Natural killer cell treated with Interleukin-12 subunit alpha and Interleukin-12 subunit beta and Interleukin-15 and Interleukin-18, amount 100 ng/mL, for 72 hours (primary cell): ENCODE measurements at regions not wholly inside any gene's neighbourhood (a gene's known extent, or its start where the extent isn't known, plus 50 kb on each side); places are given as distances from the start of the nearest gene placed in this dataset.

Experiments
- ATAC-seq, 2 donors: fragments of 150-1000 bp; cut with Tn5 transposase in 1 of 2; sonication (Bioruptor Pico), chemical (Tn5 transposase) in 1 of 2; 2 replicates each; pipeline ENCODE4 v1.10.0; 2021
- DNase-seq: peaks from one replicate; pipeline ENCODE4 v3.0.0; 2022; ENCODE audit warnings: low spot score
- H3K27ac Mint-ChIP-seq, 2 donors: 1 replicate in 1 of 2; 2 replicates in 1 of 2; pipeline ENCODE4 v1.8.0; 2022; ENCODE audit warnings: mixed read lengths in 2 of 2, mild to moderate bottlenecking in 1 of 2, moderate library complexity in 1 of 2
- H3K27me3 Mint-ChIP-seq, 2 donors: 1 replicate in 1 of 2; 2 replicates in 1 of 2; pipeline ENCODE4 v1.8.0; 2022; ENCODE audit warnings: mixed read lengths in 2 of 2
- H3K36me3 Mint-ChIP-seq: one replicate; pipeline ENCODE4 v1.8.0; 2022; ENCODE audit warnings: mixed read lengths
- H3K4me1 Mint-ChIP-seq, 2 donors: 1 replicate in 1 of 2; 2 replicates in 1 of 2; pipeline ENCODE4 v1.8.0; 2022; ENCODE audit warnings: low read depth in 2 of 2, mixed read lengths in 2 of 2, mild to moderate bottlenecking in 1 of 2
- H3K4me3 Mint-ChIP-seq: one replicate; pipeline ENCODE4 v1.8.0; 2022; ENCODE audit warnings: mixed read lengths
- H3K9me3 Mint-ChIP-seq: 2 replicates; pipeline ENCODE4 v1.8.0; 2022; ENCODE audit warnings: mixed read lengths

- DNase-seq, result no peak
- Mint-ChIP-seq H3K4me3 (no peak overlapping the region), H3K9me3 (peaks cover 22% of the 10 kb centered on the region), H3K36me3 (peaks cover 10% of the 10 kb centered on the region), H3K27me3 (no peaks in the 10 kb centered on the region), H3K27ac (no peak overlapping the region), H3K4me1 (no peaks in the 10 kb centered on the region)
- no peak for ATAC-seq
Observed at GRCh38 chr11:80610516-80610915, 1169.7 kb upstream of the TENM4 start.

GRCh38 chr11:80603472-80603871 is 1162.6 kb upstream of the TENM4 start:
- no peaks in the 10 kb centered on the region for H3K27me3 Mint-ChIP-seq
- H3K4me3 Mint-ChIP-seq, result no peak overlapping the region

GRCh38 chr11:80598905-80599304 is 1158.1 kb upstream of the TENM4 start:
- no peak overlapping the region for H3K27ac Mint-ChIP-seq
- no peak overlapping the region for H3K4me3 Mint-ChIP-seq
- H3K36me3 Mint-ChIP-seq, result peaks cover 5% of the 10 kb centered on the region
- DNase-seq, result no peak
- ATAC-seq, result no peak
- H3K27me3 Mint-ChIP-seq, result no peaks in the 10 kb centered on the region
- no peaks in the 10 kb centered on the region for H3K4me1 Mint-ChIP-seq
- H3K9me3 Mint-ChIP-seq, result peaks cover 13% of the 10 kb centered on the region

More at GRCh38 chr11:80603472-80603871, 1162.6 kb upstream of the TENM4 start:
- no peaks in the 10 kb centered on the region for H3K4me1 Mint-ChIP-seq
- no peak overlapping the region for H3K27ac Mint-ChIP-seq
- no peaks in the 10 kb centered on the region for H3K36me3 Mint-ChIP-seq
- DNase-seq (no peak), ATAC-seq (no peak)
- peaks cover 18% of the 10 kb centered on the region for H3K9me3 Mint-ChIP-seq

GRCh38 chr11:80596291-80596810 is 1155.5 kb upstream of the TENM4 start:
- Mint-ChIP-seq H3K4me1 (no peaks in the 10 kb centered on the region), H3K27ac (no peak overlapping the region), H3K4me3 (no peak overlapping the region), H3K27me3 (no peaks in the 10 kb centered on the region), H3K9me3 (peaks cover 18% of the 10 kb centered on the region), H3K36me3 (peaks cover 13% of the 10 kb centered on the region)
- DNase-seq, result no peak
- no peak for ATAC-seq

GRCh38 chr11:80595011-80595410 is 1154.2 kb upstream of the TENM4 start:
- ATAC-seq (no peak), DNase-seq (no peak)
- Mint-ChIP-seq H3K27ac (no peak overlapping the region), H3K4me1 (no peaks in the 10 kb centered on the region), H3K9me3 (peaks cover 17% of the 10 kb centered on the region), H3K36me3 (peaks cover 13% of the 10 kb centered on the region), H3K27me3 (no peaks in the 10 kb centered on the region), H3K4me3 (no peak overlapping the region)

GRCh38 chr11:80593648-80594374 is 1153.0 kb upstream of the TENM4 start:
- Mint-ChIP-seq H3K36me3 (peaks cover 13% of the 10 kb centered on the region), H3K4me1 (no peaks in the 10 kb centered on the region), H3K27ac (no peak overlapping the region), H3K9me3 (peaks cover 10% of the 10 kb centered on the region), H3K27me3 (no peaks in the 10 kb centered on the region), H3K4me3 (no peak overlapping the region)
- DNase-seq (no peak), ATAC-seq (no peak)

GRCh38 chr11:80592546-80592945 is 1151.7 kb upstream of the TENM4 start:
- no peaks in the 10 kb centered on the region for H3K4me1 Mint-ChIP-seq
- H3K27me3 Mint-ChIP-seq, result no peaks in the 10 kb centered on the region
- peaks cover 10% of the 10 kb centered on the region for H3K9me3 Mint-ChIP-seq
- peaks cover 13% of the 10 kb centered on the region for H3K36me3 Mint-ChIP-seq
- no peak for DNase-seq
- H3K4me3 Mint-ChIP-seq, result no peak overlapping the region
- no peak overlapping the region for H3K27ac Mint-ChIP-seq
- no peak for ATAC-seq

- H3K4me3 Mint-ChIP-seq, result no peak overlapping the region
- DNase-seq, result no peak
- no peaks in the 10 kb centered on the region for H3K4me1 Mint-ChIP-seq
- no peak for ATAC-seq
- no peak overlapping the region for H3K27ac Mint-ChIP-seq
- peaks cover 6% of the 10 kb centered on the region for H3K9me3 Mint-ChIP-seq
- no peaks in the 10 kb centered on the region for H3K27me3 Mint-ChIP-seq
- H3K36me3 Mint-ChIP-seq, result peaks cover 6% of the 10 kb centered on the region
Observed at GRCh38 chr11:80587906-80588305, 1147.1 kb upstream of the TENM4 start.

GRCh38 chr11:80586464-80586863 is 1145.6 kb upstream of the TENM4 start:
- no peak for ATAC-seq
- Mint-ChIP-seq H3K27ac (no peak overlapping the region), H3K4me3 (no peak overlapping the region), H3K36me3 (no peaks in the 10 kb centered on the region), H3K9me3 (peaks cover 2% of the 10 kb centered on the region), H3K4me1 (no peaks in the 10 kb centered on the region), H3K27me3 (no peaks in the 10 kb centered on the region)
- DNase-seq, result no peak

GRCh38 chr11:80584661-80585060 is 1143.8 kb upstream of the TENM4 start:
- no peak for DNase-seq
- peaks cover 7% of the 10 kb centered on the region for H3K9me3 Mint-ChIP-seq
- H3K36me3 Mint-ChIP-seq, result no peaks in the 10 kb centered on the region
- no peaks in the 10 kb centered on the region for H3K4me1 Mint-ChIP-seq
- H3K4me3 Mint-ChIP-seq, result no peak overlapping the region
- ATAC-seq, result no peak
- H3K27me3 Mint-ChIP-seq, result no peaks in the 10 kb centered on the region
- no peak overlapping the region for H3K27ac Mint-ChIP-seq

GRCh38 chr11:80569832-80570231 is 1129.0 kb upstream of the TENM4 start:
- H3K36me3 Mint-ChIP-seq, result peaks cover 7% of the 10 kb centered on the region
- peaks cover 15% of the 10 kb centered on the region for H3K9me3 Mint-ChIP-seq
- H3K4me1 Mint-ChIP-seq, result no peaks in the 10 kb centered on the region
- H3K27me3 Mint-ChIP-seq, result no peaks in the 10 kb centered on the region
- DNase-seq (no peak), ATAC-seq (no peak)
- H3K27ac Mint-ChIP-seq, result no peak overlapping the region
- H3K4me3 Mint-ChIP-seq, result no peak overlapping the region

- H3K9me3 Mint-ChIP-seq, result peaks cover 7% of the 10 kb centered on the region
- H3K27ac Mint-ChIP-seq, result no peak overlapping the region
- DNase-seq (no peak), ATAC-seq (no peak)
- no peaks in the 10 kb centered on the region for H3K4me1 Mint-ChIP-seq
- no peaks in the 10 kb centered on the region for H3K36me3 Mint-ChIP-seq
- H3K4me3 Mint-ChIP-seq, result no peak overlapping the region
- H3K27me3 Mint-ChIP-seq, result no peaks in the 10 kb centered on the region
Observed at GRCh38 chr11:80565231-80565630, 1124.4 kb upstream of the TENM4 start.

GRCh38 chr11:80562523-80563125 is 1121.8 kb upstream of the TENM4 start:
- Mint-ChIP-seq H3K27me3 (no peaks in the 10 kb centered on the region), H3K9me3 (peaks cover 19% of the 10 kb centered on the region), H3K27ac (no peak overlapping the region), H3K4me3 (no peak overlapping the region), H3K36me3 (no peaks in the 10 kb centered on the region), H3K4me1 (no peaks in the 10 kb centered on the region)
- ATAC-seq, result no peak
- no peak for DNase-seq

GRCh38 chr11:80559942-80560341 is 1119.1 kb upstream of the TENM4 start:
- H3K27me3 Mint-ChIP-seq, result no peaks in the 10 kb centered on the region
- no peak for ATAC-seq

More at GRCh38 chr11:80559942-80560341, 1119.1 kb upstream of the TENM4 start:
- Mint-ChIP-seq H3K9me3 (peaks cover 28% of the 10 kb centered on the region), H3K36me3 (no peaks in the 10 kb centered on the region), H3K4me3 (no peak overlapping the region), H3K27ac (no peak overlapping the region), H3K4me1 (no peaks in the 10 kb centered on the region)
- no peak for DNase-seq
